Esophagus mucosa (tissue), 1 donor: ENCODE measurements at regions not wholly inside any gene's neighbourhood (a gene's known extent, or its start where the extent isn't known, plus 50 kb on each side); places are given as distances from the start of the nearest gene placed in this dataset.

ENCODE experiments used
- ATAC-seq: fragments of 200-7000 bp; cut with Tn5 transposase; one replicate; pipeline ENCODE4 v1.9.1; 2020
- donor health status: DM: yes; HTN: yes; CAD: no.

DNA sequence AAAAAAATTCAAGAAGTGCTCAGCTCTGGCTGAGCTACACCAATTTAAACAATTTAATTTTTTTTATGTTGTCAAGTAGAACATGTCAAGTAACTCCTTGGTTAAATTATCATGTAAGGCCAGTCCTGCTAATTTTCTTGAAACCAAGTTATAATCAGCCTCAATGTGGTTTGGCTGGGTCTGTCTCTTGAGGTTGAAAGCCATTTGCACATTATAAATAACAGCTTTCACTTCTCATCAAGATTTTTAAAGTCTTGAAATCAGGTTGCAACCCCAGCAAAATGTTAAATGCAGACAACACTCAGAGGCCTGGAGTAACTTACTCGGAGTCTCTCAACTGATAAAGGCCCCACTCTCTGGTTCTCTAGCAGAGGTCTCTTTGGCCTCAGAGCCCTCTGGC, 324.4 kb downstream of the BRD1 start:
- ATAC-seq = no peak

DNA sequence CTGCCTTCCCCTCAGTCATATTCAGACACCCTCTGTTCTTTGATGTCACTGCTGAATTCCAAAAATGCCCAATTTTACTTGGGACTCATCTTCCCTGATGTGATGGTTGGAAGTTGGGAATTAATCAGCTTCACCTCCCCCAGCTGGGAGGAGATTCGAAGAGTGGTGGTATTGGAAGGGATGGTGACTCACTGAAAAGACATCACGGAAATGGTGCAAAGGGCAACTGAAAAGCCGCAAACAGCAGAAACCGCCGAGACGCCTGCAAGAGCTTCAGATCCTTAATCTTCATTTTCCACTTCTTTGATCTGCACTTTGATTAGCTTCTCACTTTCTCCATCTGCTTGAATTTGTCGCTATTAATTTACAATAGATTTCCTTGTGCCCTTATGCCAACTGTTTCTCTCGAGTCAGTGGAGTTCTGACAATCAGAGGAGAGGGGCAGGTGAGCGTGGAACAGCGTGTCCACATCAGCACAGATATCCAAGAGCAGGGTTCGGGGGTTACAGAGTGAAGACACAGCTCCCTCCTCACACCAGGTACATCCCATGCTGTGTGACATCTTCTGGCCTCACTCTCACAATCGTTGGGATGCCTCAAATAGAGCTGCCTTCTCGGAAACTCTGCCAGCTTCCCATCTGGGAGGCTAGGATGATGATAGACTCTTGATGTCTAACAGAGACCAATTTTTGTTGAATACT, 325.4 kb downstream of the BRD1 start:
- ATAC-seq = no peak

DNA sequence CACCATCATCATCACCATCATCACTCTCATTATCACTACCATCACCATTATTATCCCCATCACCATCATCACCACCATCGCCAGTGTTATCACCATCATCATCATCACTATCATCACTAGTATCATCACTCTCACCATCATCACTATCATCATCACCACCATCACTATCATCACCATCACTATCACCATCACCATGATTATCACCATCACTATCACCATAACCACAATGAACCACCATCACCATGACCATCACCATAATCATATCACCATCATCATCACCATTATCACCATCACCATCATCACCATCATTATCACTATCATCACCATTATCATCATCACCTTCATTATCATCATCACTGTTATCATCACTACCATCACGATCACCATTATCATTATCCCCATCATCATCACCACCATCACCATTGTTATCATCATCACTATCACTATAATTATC, 326.7 kb downstream of the BRD1 start:
- no peak for ATAC-seq

DNA sequence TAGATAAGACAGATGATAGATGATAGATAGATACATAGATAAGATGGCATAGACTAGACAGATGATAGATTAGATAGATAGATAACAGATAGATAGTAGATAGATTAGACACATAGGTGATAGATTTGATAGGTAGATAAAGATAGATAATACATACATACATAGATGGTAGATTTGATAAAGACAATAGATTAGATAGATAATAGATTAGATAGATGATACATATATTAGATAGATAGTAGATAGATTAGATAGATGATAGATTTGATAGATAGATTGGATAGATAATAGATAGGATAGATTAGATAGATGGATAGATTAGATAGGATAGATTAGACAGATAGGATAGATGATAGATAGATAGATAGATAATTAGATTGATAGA, 327.6 kb downstream of the BRD1 start:
- ATAC-seq = no peak

DNA sequence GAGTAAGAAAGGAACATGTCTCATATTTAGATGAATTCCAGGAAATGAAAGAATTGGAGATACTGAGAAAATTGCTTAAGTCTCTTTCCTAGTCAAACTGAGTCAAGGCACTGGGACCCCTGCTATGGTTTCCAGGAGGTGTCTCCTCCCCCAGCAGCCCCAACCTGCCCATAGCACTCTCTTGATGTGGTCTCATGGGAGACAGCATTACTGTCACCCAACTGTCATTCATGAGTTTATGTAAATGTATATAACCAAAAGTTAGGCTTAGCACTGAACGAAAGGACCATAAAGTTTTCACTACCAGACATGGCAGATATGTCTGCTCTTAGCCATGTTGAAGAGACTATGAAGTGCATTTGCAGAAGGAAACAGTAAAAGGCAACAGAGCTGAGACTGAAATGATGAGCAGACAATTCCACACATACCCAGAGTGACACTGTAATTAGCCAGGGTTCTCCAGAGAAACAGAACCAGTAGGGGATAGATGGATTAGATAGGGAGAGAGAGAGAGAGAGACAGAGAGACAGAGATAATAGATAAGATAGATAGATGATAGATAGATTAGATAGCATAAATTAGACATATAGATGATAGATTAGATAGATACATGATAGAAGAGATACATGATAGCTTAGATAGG, 328.1 kb downstream of the BRD1 start:
- no peak for ATAC-seq

DNA sequence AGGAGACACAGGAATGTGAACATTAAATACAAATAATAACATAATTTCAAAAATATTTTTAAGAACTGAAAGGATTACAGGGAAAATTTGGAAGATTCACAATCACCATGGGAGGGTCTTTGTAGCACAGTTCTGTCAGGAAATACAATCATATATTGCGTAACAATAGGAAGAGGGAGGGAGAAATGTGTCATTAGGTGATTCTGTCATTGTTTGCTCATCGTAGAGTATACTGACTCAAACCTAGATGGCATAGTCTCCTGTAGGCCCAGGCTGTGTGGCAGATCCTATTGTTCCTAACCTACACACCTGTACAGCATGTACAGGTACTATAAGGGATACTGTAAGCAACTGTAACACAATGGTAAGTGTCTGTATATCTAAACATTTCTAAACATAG, 330.4 kb downstream of the BRD1 start:
- peak; percentile 53 for ATAC-seq

DNA sequence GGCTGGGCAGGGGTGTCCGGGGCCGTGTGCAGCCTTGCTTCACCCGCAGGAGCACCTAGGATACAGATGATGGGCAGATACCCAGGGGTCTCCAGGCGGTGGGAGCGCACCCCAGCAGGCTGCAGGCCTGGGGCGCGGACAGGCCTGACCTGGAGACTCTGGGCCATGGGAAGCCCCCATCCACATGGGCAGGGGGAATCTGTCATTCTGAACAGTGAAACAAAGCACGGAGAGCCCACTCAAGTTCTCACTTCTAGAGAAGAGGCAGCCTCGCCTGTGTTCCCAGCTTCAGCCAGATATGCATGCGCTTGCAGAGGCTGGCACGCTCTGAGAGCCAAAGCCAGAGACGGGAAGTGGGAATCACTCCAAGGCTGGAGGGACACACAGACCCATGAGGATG, 333.1 kb downstream of the BRD1 start:
- ATAC-seq = no peak

DNA sequence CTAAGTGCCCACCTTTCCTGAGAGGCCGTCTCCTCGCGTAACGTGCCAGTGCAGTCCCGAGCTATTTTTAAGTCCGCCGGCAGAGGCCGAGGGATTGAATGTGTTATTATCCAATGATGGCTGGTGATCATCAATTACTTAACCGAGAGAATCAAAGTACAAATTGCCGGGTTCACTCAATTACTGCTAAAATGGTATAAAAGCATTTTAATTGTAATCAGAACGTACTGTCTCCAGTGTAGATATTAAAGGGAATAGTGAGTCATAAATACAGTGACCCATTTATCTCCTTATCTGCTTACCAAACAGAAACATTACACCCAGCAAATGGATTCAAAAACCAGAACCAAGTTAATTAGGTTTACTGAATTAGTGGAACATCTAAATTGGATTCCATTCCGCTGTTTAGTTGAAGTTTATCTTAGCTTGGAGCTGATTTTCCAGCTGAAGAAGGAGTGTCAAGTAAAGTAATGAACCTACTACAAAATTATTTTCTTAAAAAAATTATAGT, 334.9 kb downstream of the BRD1 start:
- ATAC-seq = no peak

DNA sequence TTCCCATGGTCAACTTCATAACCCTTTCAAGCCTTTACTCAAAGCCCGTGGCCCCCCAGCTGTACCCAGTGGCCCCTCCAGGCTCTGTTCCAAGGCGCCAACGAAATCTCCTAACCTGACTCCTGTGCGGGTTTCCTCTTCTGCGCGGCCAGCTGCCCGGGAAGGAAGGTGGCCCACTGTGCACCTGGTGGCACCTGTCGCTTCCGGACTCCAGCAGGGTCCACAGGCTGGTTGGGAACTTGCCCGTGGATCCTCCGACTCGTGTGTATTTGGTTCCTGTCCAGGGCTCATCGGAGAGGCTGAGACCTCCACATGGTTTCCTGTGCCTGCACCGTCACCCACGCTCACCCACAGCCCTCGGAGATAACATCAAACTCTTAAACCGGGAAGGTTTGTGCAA, 335.4 kb downstream of the BRD1 start:
- no peak for ATAC-seq

DNA sequence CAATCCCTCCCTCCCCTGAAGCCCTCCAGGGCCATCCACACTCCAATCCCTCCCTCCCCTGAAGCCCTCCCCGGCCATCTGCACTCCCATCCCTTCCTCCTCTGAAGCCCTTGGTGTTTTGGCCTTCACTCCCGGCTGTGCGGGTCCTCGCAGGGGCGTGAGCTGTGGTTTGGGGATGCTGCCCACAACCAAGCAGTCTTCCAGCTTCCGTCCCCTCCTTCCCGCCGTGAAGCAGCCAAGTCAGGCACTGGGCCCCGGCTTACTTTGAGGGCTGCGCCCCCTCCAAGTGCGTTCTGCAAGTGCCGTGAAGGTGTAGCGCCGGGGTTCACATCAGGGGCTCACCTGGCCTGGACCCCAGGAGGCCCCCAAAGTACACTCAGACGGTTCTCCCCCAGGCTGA, 335.9 kb downstream of the BRD1 start:
- ATAC-seq = no peak

DNA sequence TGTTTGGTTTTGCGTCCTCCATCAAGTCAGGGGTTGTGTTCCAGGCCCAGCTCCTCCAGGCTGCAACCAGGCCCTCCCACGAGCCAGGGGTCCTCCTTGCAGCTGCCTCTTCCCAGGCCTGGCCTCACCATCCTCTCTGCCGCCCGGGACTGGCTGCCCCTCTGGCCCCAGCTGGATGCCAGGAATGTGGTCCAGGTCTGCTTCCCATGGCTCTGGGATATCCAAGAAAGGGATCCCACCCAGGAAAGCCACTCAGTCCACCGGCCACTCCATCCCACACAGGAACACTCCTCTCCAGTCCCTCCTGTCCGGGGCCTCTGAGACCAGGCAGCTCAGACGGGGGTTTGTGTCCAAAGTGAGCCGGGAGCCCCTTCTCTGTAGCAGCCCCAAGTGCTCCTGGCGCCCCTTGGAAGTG, 336.4 kb downstream of the BRD1 start:
- no peak for ATAC-seq

DNA sequence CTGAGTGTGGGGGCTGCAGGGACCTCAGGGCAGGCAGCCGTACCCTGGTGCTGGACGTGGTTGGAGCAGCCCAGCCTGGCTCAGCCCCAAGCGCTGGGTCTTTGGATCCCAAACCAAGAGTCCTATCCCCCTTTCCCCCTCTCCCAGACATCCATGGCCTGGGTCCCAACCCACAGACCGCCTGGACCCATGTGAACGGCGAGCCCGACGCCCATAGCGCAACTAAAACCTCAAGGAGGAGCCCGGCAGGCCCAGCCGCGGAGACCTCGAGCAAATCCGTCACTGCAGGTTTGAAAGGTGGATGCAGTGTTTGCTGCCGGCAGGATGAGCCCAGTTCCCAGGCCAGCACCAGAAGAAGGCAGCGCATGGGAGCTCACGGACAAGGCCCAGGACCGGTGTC, 337.0 kb downstream of the BRD1 start:
- no peak for ATAC-seq

DNA sequence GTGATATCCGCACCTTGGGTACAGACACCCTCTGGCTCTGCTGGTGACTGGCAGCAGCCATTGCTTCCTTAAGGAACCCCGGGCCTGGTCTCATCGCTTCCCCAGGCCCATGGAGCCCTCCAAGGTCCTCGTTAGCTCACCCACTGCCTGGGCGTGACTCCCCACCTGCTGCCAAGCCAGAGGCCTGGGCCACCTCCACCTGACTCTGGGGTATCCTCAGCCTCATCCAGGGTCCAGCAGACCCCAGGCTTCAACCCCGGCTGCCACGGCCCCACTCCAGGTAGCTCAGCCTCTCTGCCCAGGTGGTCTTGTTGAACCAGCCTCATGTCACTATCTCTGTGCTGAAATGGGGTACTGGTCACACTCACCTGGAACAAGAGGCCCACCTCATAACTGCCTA, 337.9 kb downstream of the BRD1 start:
- no peak for ATAC-seq

DNA sequence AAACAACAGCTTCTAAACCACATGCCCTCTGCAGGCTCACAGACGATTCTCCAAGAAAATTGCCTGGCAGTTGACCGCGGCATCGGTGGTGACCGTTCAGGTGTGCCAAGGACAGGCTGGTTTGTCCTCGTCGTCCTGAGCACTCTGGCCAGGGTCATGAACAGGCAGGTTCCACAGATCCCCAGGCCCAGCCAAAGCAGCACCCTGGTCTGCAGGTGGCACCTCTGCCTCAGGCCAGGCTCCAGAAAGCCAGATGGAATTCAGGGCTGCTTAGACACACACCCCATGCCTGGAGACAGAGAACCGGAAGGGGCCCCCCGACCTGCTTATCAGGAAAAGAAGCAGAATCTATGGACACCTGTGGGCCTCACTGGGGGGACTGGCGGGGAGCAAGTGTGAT, 338.7 kb downstream of the BRD1 start:
- ATAC-seq = no peak

DNA sequence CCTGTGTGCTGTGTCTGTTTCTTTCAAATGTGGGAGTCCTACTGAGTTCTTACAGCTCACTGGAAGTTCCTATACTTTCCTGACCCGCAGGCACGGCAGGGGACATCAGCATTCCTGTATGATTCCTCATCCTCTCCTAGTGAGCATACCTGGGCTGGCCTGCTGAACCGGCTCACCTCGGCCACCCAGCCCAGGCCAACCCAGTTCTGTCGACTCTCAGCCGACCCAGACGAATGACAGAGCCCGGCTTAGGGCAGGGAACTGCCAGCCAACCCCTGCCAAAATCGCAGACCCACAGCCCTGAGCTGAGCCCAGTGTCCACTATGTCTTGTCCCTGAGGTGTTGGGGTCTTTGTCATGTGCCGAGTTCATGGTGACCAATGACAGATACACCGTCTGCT, 339.7 kb downstream of the BRD1 start:
- peak; percentile 94 for ATAC-seq

DNA sequence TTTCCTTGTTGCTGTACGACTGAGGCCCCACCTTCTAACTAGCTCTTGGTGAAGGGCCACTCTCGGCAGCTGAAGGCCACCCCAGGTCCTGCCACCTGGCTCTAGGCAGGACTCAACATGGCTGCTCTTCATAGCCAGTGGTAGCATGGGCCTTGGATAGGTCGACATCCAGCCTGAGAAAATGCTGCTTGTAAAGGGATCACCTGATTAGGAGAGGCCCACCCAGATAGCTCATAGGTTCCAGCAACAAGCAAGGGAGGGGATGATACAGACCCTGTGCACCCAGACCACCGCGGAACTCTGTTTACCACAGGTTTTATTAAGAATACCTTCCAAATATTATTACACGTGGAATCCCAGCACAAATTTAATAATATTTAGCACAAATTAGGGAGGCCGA, 341.4 kb downstream of the BRD1 start:
- ATAC-seq = no peak

DNA sequence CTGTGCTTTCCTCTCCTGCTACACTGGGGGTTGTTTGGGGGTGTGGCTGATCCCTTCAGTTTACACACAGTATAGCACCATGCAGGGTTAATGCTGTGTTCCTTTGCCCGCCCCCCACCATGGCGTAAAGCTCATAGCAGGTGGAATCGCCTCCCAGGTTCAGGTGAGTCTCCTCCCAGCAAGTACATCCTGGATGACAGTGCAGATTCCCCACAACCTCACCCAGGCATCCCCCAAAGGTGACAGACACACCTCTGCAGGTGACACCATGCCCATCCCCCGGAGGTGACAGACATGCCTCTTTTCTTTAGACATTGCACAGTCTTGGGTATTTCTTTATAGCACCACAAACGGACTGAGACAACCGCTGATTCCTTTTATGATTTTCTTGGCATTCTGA, 343.7 kb downstream of the BRD1 start:
- ATAC-seq = no peak

DNA sequence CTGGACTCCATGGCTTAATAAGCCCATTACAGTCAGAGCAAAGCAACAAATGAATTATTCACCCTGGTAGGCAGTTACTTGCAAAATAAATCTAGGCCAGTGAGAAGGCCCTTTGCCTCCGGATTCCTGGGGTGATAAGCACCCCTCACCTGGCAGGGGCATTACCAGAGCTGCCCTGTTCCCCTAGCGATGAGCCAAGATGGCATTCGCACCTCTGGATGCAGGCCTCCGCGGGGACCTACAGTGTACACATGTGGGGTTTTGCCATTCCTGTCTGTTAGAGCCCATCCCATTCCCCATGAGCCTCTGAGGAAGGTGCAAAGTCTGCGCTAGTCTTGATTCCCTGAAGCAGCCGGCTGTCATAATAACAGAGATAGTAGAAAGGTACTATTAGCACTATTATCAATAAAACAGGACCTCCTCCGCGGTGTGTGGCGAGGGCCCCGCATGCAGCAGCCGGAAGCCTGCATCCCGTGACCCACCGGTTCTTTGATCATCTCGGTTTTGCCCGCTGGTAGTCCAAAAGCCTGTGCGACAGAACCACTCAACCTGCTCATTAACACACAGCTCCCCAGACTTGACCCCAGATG, 344.3 kb downstream of the BRD1 start:
- ATAC-seq = no peak

DNA sequence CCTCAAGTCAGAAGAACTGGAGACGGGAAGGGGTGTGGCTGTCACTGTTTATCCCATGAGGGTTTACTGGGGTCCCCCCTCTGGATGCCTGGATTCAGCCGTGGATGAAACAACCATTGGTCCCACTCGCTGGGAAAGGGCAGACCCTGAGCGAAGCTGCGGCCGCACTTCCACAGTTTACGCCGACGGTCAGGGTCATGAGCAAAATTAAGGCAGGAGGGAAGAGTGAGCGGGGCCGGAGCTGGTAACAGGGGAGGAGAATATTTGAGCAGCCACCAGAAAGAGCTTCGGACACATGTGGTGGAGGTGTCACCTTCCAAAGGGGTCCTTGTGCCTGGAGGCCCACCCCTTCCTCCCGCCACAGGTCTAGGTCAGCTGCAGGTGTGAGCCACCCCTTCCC, 344.9 kb downstream of the BRD1 start:
- ATAC-seq = no peak

DNA sequence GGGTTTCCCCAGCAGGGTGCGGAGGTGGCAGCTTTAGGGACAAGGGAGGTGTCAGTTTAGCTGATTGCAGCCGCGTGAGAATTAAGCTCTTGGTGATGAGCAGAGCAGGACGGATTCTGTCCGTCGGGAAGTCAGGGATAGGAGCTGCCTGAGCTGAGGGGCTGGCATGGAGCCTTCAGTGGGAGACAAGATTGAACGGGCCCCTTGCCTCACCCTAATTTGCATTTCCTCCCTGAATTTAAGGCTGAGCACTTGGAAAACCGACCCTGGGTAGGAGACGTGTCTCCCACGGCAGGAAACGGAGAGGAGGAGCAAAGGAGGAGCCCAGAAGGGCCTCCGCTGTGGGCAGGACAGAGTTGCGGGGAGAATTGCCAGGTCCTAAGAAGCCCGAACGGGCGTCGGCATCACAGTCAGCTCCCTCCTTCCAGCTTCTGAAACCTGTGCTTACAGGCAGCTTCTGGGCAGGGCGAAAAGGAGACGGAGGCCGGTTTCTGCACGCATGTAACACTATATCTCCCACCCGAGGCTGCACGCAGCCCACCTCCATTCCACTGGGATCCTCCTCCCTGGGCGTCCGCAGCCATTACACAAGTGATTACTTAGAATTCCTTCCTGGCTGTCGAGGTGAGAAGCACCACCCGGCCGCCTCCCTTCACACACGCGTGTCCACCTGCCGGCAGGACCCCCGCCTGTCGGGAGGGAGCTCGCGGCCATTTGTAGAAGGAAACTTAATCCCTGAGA, 345.8 kb downstream of the BRD1 start:
- ATAC-seq = peak; percentile 37

DNA sequence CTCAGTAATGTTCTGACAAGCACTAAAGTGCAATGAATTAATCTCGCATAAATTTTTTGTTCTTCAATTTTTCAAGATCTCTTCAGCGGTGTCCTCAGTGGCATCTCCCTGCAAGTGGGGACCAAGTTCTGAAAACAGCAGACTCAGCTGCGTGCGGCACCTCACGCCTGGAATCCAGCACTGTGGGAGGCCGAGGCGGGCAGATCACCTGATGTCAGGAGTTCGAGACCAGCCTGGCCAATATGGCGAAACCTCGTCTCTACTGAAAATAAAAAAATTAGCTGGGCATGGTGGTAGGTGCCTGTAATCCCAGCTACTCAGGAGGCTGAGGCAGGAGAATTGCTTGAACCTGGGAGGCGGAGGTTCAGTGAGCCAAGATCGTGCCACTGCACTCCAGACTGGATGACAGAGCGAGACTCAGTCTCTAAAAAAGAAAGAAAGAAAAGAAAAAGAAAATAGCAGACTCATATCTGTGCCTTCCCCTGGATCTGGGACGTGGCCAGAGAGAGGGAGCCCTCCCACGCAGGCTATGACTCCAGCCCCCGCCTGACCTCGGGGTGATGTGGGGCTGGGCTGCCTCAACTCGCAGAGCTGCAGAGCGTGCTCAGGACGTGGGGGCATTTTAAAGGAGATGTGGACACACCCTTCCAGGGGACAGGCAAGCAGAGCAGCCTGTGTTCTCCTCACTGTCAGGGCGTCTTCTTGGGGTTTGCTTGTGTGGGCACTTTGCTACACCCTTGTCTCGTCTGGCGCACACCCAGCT, 346.6 kb downstream of the BRD1 start:
- ATAC-seq = peak; percentile 43

DNA sequence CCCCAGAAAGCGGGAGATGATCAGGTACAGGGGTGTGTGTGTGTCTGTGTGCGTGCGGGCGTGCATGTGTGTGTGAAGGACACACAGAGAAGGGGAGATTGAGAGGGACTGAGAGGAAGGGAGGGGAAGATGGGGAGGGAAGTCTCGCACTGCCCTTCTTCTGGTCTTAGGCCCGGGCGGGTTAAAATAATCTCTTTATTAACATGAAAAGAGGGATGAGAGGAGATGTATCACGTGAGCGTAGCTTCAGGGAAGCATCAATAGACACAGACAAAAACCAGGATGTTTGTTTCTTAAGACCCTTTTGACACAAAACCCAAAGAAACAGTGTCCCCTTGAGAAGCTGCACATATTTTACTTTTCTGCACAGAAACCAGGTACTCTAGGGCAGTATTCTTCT, 347.3 kb downstream of the BRD1 start:
- ATAC-seq = no peak

DNA sequence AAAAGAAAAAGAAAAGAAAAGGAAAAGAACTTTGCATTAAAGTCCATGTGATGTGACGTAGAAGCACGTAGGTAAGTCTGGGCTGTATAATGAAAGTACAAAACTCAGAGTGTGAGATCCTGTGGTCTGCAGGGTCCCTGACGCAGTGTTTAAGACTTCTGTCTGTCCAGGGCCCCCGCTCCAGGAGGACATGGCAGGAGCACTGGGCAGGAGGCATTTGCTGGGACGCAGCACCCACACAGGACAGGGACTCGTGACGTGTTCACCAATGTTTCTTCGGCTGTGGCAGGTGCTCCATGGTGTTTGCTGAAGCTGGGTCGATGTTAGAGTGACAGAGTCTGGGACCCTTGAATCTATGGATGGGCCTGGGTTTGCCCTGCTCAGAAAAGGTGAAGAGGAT, 348.1 kb downstream of the BRD1 start:
- no peak for ATAC-seq
